H9 (cell line): ENCODE measurements at regions not wholly inside any gene's neighbourhood (a gene's known extent, or its start where the extent isn't known, plus 50 kb on each side); places are given as distances from the start of the nearest gene placed in this dataset.

Experiments used
- DNase-seq: peaks from one replicate; pipeline ENCODE4 v3.0.0-alpha.2; 2017
- H2AFZ ChIP-seq: one replicate; pipeline ENCODE4 v1.6.1; 2013; ENCODE audit warnings: mild to moderate bottlenecking, low read length, control low read depth, moderate library complexity
- H2AK5ac ChIP-seq: 2 replicates; pipeline ENCODE4 v1.6.1; 2013; ENCODE audit warnings: low read length, control low read depth, mixed read lengths; ENCODE audit not compliant: insufficient read length
- H2BK120ac ChIP-seq: one replicate; pipeline ENCODE4 v1.6.1; 2013; ENCODE audit warnings: low read depth, mild to moderate bottlenecking, low read length, control low read depth, inconsistent platforms; ENCODE audit not compliant: poor library complexity, severe bottlenecking
- H2BK12ac ChIP-seq: 2 replicates; pipeline ENCODE4 v1.6.1; 2013; ENCODE audit warnings: low read length, control low read depth, mixed read lengths, low read depth; ENCODE audit not compliant: insufficient read length
- H2BK15ac ChIP-seq: 2 replicates; pipeline ENCODE4 v1.6.1; 2013; ENCODE audit warnings: low read depth, low read length, control low read depth
- H2BK20ac ChIP-seq: one replicate; pipeline ENCODE4 v1.6.1; 2013; ENCODE audit warnings: low read depth, mild to moderate bottlenecking, low read length, control low read depth, inconsistent platforms; ENCODE audit not compliant: poor library complexity, severe bottlenecking
- H2BK5ac ChIP-seq: 2 replicates; pipeline ENCODE4 v1.6.1; 2013; ENCODE audit warnings: low read length, control low read depth, mixed read lengths; ENCODE audit not compliant: insufficient read length
- H3K14ac ChIP-seq: 2 replicates; pipeline ENCODE4 v1.6.1; 2013; ENCODE audit warnings: low read length, control low read depth; ENCODE audit not compliant: insufficient read depth
- H3K18ac ChIP-seq: 2 replicates; pipeline ENCODE4 v1.6.1; 2013; ENCODE audit warnings: low read depth, mild to moderate bottlenecking, mixed read lengths, low read length, control low read depth; ENCODE audit not compliant: insufficient read length
- H3K23ac ChIP-seq: 2 replicates; pipeline ENCODE4 v1.6.1; 2013; ENCODE audit warnings: low read length, control low read depth, mixed read lengths, low read depth; ENCODE audit not compliant: insufficient read length
- H3K23me2 ChIP-seq: 2 replicates; pipeline ENCODE4 v1.6.1; 2013; ENCODE audit warnings: low read depth, mild to moderate bottlenecking, mixed read lengths, low read length, control low read depth; ENCODE audit not compliant: insufficient read length, poor library complexity, severe bottlenecking
- H3K27ac ChIP-seq: 2 replicates; pipeline ENCODE4 v1.5.1; 2013; ENCODE audit warnings: low read length, control low read depth, mixed read lengths, low read depth; ENCODE audit not compliant: insufficient read length
- H3K27me3 ChIP-seq: 2 replicates; pipeline ENCODE4 v1.6.1; 2013; ENCODE audit warnings: low read length, control low read depth, inconsistent platforms; ENCODE audit not compliant: insufficient read depth
- H3K4ac ChIP-seq: 2 replicates; pipeline ENCODE4 v1.6.1; 2013; ENCODE audit warnings: low read depth, mild to moderate bottlenecking, control low read depth, inconsistent platforms, low read length, moderate library complexity
- H3K4me1 ChIP-seq: 2 replicates; pipeline ENCODE4 v1.6.1; 2013; ENCODE audit warnings: low read length, control low read depth, inconsistent platforms; ENCODE audit not compliant: insufficient read depth
- H3K4me2 ChIP-seq: 2 replicates; pipeline ENCODE4 v1.6.1; 2013; ENCODE audit warnings: low read length, control low read depth, mixed read lengths; ENCODE audit not compliant: insufficient read length, insufficient read depth
- H3K56ac ChIP-seq: 2 replicates; pipeline ENCODE4 v1.6.1; 2013; ENCODE audit warnings: low read depth, mild to moderate bottlenecking, mixed read lengths, low read length, control low read depth; ENCODE audit not compliant: insufficient read length
- H3K79me1 ChIP-seq: 2 replicates; pipeline ENCODE4 v1.6.1; 2013; ENCODE audit warnings: low read depth, mild to moderate bottlenecking, moderate library complexity, low read length, control low read depth, inconsistent platforms; ENCODE audit not compliant: insufficient read depth, poor library complexity, severe bottlenecking
- H3K79me2 ChIP-seq: 2 replicates; pipeline ENCODE4 v1.6.1; 2013; ENCODE audit warnings: low read length, control low read depth, inconsistent platforms; ENCODE audit not compliant: insufficient read depth
- H3K9ac ChIP-seq: 2 replicates; pipeline ENCODE4 v1.6.1; 2013; ENCODE audit warnings: low read length, control low read depth, mixed read lengths; ENCODE audit not compliant: insufficient read length; ENCODE audit errors: extremely low read depth
- H3K9me3 ChIP-seq: one replicate; pipeline ENCODE4 v1.6.1; 2013; ENCODE audit warnings: low read depth, low read length, inconsistent platforms; ENCODE audit not compliant: control insufficient read depth
- H3T11ph ChIP-seq: one replicate; pipeline ENCODE4 v1.6.1; 2013; ENCODE audit warnings: mild to moderate bottlenecking, low read length, control low read depth, inconsistent platforms
- H4K20me1 ChIP-seq: one replicate; pipeline ENCODE4 v1.6.1; 2013; ENCODE audit not compliant: control insufficient read depth, insufficient read length, insufficient read depth
- H4K5ac ChIP-seq: 2 replicates; pipeline ENCODE4 v1.6.1; 2013; ENCODE audit warnings: low read depth, mild to moderate bottlenecking, mixed read lengths, low read length, control low read depth; ENCODE audit not compliant: insufficient read length
- H4K8ac ChIP-seq: replicated peaks from 2 replicates; pipeline ENCODE4 v1.6.1; 2013; ENCODE audit warnings: low read length, control low read depth, mixed read lengths, low read depth; ENCODE audit not compliant: insufficient read length
- H4K91ac ChIP-seq: 2 replicates; pipeline ENCODE4 v1.6.1; 2013; ENCODE audit warnings: low read depth, mild to moderate bottlenecking, moderate library complexity, mixed read lengths, low read length, control low read depth; ENCODE audit not compliant: insufficient read length
- H3K27ac Mint-ChIP-seq, 3 experiments: 2 replicates in 2 of 3; 3 replicates in 1 of 3; pipeline ENCODE4 v1.8.0; 2020 to 2021; ENCODE audit warnings: mixed read lengths in 3 of 3, mild to moderate bottlenecking in 1 of 3, moderate library complexity in 1 of 3
- H3K27me3 Mint-ChIP-seq: 2 replicates; pipeline ENCODE4 v1.8.0; 2021; ENCODE audit warnings: low read depth, mild to moderate bottlenecking, moderate library complexity, mixed read lengths
- H3K36me3 Mint-ChIP-seq, 3 experiments: 2 replicates in 2 of 3; 3 replicates in 1 of 3; pipeline ENCODE4 v1.8.0; 2020 to 2021; ENCODE audit warnings: low read depth in 3 of 3, mixed read lengths in 3 of 3; ENCODE audit not compliant: insufficient read depth in 1 of 3
- H3K4me1 Mint-ChIP-seq, 2 experiments: 2 replicates each; pipeline ENCODE4 v1.8.0; 2020; ENCODE audit warnings: mixed read lengths in 2 of 2
- H3K4me3 Mint-ChIP-seq, 2 experiments: 2 replicates in 1 of 2; 3 replicates in 1 of 2; pipeline ENCODE4 v1.8.0; 2020 to 2021; ENCODE audit warnings: mild to moderate bottlenecking in 2 of 2, mixed read lengths in 2 of 2, moderate library complexity in 1 of 2
- H3K9me3 Mint-ChIP-seq, 2 experiments: 2 replicates in 1 of 2; 3 replicates in 1 of 2; pipeline ENCODE4 v1.8.0; 2020; ENCODE audit warnings: mild to moderate bottlenecking in 2 of 2, mixed read lengths in 2 of 2, moderate library complexity in 1 of 2
- CTCF ChIP-seq: fragments of 200-600 bp; sonication (generic); conservative IDR thresholded peaks from 3 replicates; pipeline ENCODE4 v1.8.0; 2021; ENCODE audit warnings: antibody characterized with exemption, mild to moderate bottlenecking
- WGBS: extraction: QIAGEN DNeasy Blood & Tissue Kit; methylation state at CpG from one replicate; pipeline ENCODE4 v1.1.7; 2013; ENCODE audit warnings: missing lambda C conversion rate, low lambda C conversion rate, mixed read lengths; ENCODE audit not compliant: insufficient read length; ENCODE audit errors: extremely low coverage; 5-methylcytosine and 5-hydroxymethylcytosine counted together

- no peak overlapping the region for H3K18ac ChIP-seq
- no peak overlapping the region for H4K5ac ChIP-seq
- no peak overlapping the region for H3K9ac ChIP-seq
- no peak overlapping the region for H3K27ac Mint-ChIP-seq
- no peaks in the 10 kb centered on the region for H3K79me2 ChIP-seq
- H3K4me2 ChIP-seq, result no peak overlapping the region
- H3K27me3 ChIP-seq, result no peaks in the 10 kb centered on the region
- H2BK15ac ChIP-seq, result no peak overlapping the region
- peaks cover 3% of the 10 kb centered on the region; the same call in 1 of the 2 replicates for H3K4me1 ChIP-seq
- no peak overlapping the region for H4K8ac ChIP-seq
- WGBS, result no CpG with 5 or more reads among the region's 2 CpGs
- H3K27ac ChIP-seq, result no peak overlapping the region
- no peak overlapping the region for H3K14ac ChIP-seq
- no peak overlapping the region for H2BK120ac ChIP-seq
- H2BK12ac ChIP-seq, result no peak overlapping the region
- H3K56ac ChIP-seq, result no peak overlapping the region
- H3K4me3 Mint-ChIP-seq, result no peak overlapping the region
- H3K4me1 Mint-ChIP-seq, result peaks cover 10% of the 10 kb centered on the region in 2 experiments
- TF ChIP-seq CTCF, result no peak
- no peak for DNase-seq
- no peaks in the 10 kb centered on the region for H3K23me2 ChIP-seq
- H3K27me3 Mint-ChIP-seq, result no peaks in the 10 kb centered on the region
- H4K20me1 ChIP-seq, result no peaks in the 10 kb centered on the region
- H3K79me1 ChIP-seq, result no peaks in the 10 kb centered on the region
- no peak overlapping the region for H3K23ac ChIP-seq
- no peaks in the 10 kb centered on the region for H3K36me3 Mint-ChIP-seq
- H2BK20ac ChIP-seq, result no peak overlapping the region
- no peak overlapping the region for H2BK5ac ChIP-seq
- H4K91ac ChIP-seq, result no peak overlapping the region
- H3K4ac ChIP-seq, result no peak overlapping the region
- no peak overlapping the region for H2AK5ac ChIP-seq
- H2AFZ ChIP-seq, result no peak overlapping the region
- no peaks in the 10 kb centered on the region for H3K9me3 ChIP-seq
- H3T11ph ChIP-seq, result no peak overlapping the region
- H3K9me3 Mint-ChIP-seq, result no peaks in the 10 kb centered on the region
Measured at GRCh38 chr5:34517249-34517648, 138.9 kb upstream of the RAI14 start.
